ENCODE measurements at regions not wholly inside any gene's neighbourhood (a gene's known extent, or its start where the extent isn't known, plus 50 kb on each side); places are given as distances from the start of the nearest gene placed in this dataset.
A peak's percentile ranks its signal among the peaks of the same experiment; 100 is the strongest.

DNA sequence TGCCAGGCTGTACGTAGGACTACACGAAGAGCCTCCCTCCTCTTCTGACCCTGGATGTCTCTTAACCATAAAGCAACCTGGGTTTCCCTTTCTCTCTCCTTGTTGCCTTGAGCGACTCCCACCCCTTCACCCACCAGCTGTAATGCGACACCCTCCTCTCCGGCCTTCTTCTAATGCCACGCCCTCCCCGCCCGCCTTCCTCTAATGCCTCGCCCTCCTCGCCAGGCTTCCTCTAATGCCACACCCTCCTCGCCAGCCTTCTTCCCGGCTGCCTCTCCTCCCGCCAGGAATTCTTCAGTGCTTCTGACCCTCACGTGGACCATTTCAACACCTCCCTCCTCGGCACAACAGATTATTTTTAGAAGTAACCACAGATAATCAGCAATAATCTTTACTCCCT is 348.5 kb upstream of the SHH start:
- peak; percentile 52 for DNase-seq (ENCODE audit: low spot score)
- no TSS peak for BruUV-seq (replicated peaks)
- H3K9me3 ChIP-seq (ENCODE audit: low read depth, low read length, poor library complexity, severe bottlenecking) = no peaks in the 10 kb centered on the region
- no peak for TF ChIP-seq EZH2 (IDR thresholded peaks at IDR 0.05; ENCODE audit: borderline replicate concordance, low read depth, low read length, poor library complexity, severe bottlenecking)
- TF ChIP-seq, protein P1, sequence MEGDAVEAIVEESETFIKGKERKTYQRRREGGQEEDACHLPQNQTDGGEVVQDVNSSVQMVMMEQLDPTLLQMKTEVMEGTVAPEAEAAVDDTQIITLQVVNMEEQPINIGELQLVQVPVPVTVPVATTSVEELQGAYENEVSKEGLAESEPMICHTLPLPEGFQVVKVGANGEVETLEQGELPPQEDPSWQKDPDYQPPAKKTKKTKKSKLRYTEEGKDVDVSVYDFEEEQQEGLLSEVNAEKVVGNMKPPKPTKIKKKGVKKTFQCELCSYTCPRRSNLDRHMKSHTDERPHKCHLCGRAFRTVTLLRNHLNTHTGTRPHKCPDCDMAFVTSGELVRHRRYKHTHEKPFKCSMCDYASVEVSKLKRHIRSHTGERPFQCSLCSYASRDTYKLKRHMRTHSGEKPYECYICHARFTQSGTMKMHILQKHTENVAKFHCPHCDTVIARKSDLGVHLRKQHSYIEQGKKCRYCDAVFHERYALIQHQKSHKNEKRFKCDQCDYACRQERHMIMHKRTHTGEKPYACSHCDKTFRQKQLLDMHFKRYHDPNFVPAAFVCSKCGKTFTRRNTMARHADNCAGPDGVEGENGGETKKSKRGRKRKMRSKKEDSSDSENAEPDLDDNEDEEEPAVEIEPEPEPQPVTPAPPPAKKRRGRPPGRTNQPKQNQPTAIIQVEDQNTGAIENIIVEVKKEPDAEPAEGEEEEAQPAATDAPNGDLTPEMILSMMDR (conservative IDR thresholded peaks at IDR 0.05; ENCODE audit: low read depth, low read length) = no peak
- no peak overlapping the region for H3K27ac ChIP-seq (ENCODE audit: low read depth, low read length, poor library complexity, severe bottlenecking)
- H3K27me3 ChIP-seq (replicated peaks; ENCODE audit: insufficient read depth, low read depth, low read length, poor library complexity) = peaks cover 24% of the 10 kb centered on the region
- no peaks in the 10 kb centered on the region for H3K4me1 ChIP-seq (ENCODE audit: insufficient read depth, low read length, poor library complexity, severe bottlenecking)
- ChIA-PET POLR2A (ENCODE audit: low non-redundant PET) (no interaction called here), CTCF (no interaction called here)
- no peak overlapping the region for H3K4me3 ChIP-seq (ENCODE audit: low read depth, low read length, poor library complexity, severe bottlenecking)
- no peaks in the 10 kb centered on the region for H3K36me3 ChIP-seq (ENCODE audit: insufficient read depth, low read length, poor library complexity, severe bottlenecking)
- intact Hi-C loops (cut with micrococcal nuclease; ENCODE audit: unreplicated experiment) = no loop called here

DNA sequence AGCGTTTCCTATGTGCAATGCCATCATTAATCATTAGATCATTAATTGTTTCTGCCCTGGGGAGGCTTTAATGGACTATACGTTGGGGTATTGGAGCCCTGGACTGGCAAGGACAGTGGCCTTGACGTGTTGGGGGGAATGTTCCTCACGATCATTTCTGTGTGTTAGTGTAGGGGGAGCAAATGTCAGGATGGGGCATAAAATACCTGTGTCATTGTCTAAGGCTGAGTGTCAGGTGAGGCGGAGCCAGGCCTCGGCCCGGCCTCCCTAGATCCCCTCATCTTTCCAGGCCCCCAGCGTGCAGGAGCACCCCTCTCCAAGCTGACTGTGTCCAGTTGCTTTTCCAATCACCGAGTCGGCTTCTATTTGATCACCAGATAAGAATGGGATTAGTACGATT is 346.4 kb upstream of the SHH start:
- intact Hi-C loops (cut with micrococcal nuclease; ENCODE audit: unreplicated experiment) = no loop called here
- Histone ChIP-seq H3K27me3 (replicated peaks; ENCODE audit: insufficient read depth, low read depth, low read length, poor library complexity) (peaks cover 10% of the 10 kb centered on the region), H3K36me3 (ENCODE audit: insufficient read depth, low read length, poor library complexity, severe bottlenecking) (no peaks in the 10 kb centered on the region), H3K9me3 (ENCODE audit: low read depth, low read length, poor library complexity, severe bottlenecking) (no peaks in the 10 kb centered on the region), H3K27ac (ENCODE audit: low read depth, low read length, poor library complexity, severe bottlenecking) (no peak overlapping the region), H3K4me1 (ENCODE audit: insufficient read depth, low read length, poor library complexity, severe bottlenecking) (no peaks in the 10 kb centered on the region), H3K4me3 (ENCODE audit: low read depth, low read length, poor library complexity, severe bottlenecking) (no peak overlapping the region)
- POLR2A ChIA-PET (ENCODE audit: low non-redundant PET) = no interaction called here
- DNase-seq (ENCODE audit: low spot score) = no peak
- TF ChIP-seq EZH2 (IDR thresholded peaks at IDR 0.05; ENCODE audit: borderline replicate concordance, low read depth, low read length, poor library complexity, severe bottlenecking) = no peak
- TF ChIP-seq, protein P1 (conservative IDR thresholded peaks at IDR 0.05; ENCODE audit: low read depth, low read length) = no peak
- CTCF ChIA-PET = no interaction called here
- no TSS peak for BruUV-seq (replicated peaks)

DNA sequence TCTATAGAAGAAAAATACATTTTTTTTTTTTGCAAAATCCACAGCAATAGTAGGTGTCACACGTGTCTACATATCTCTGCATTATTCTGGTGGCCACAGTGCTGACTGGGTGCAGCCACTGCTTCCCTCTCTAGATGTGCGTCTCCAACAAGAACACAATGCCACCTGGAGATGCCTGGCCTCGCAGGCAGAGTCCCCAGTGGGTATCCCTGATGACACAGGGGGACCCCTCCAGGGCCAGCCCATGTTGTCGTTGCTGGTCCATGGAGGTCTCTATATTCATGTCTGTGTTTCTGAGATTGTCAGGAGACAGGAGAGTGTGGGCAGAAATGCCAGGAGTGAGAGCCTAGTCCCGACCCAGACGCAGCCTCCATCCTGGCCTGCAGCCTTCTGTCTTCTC is 345.9 kb upstream of the SHH start:
- BruUV-seq (replicated peaks) = no TSS peak
- intact Hi-C loops (cut with micrococcal nuclease; ENCODE audit: unreplicated experiment) = no loop called here
- no peak for DNase-seq (ENCODE audit: low spot score)
- no peaks in the 10 kb centered on the region for H3K9me3 ChIP-seq (ENCODE audit: low read depth, low read length, poor library complexity, severe bottlenecking)
- no peak overlapping the region for H3K4me3 ChIP-seq (ENCODE audit: low read depth, low read length, poor library complexity, severe bottlenecking)
- POLR2A ChIA-PET (ENCODE audit: low non-redundant PET) = no interaction called here
- no peak overlapping the region for H3K27ac ChIP-seq (ENCODE audit: low read depth, low read length, poor library complexity, severe bottlenecking)
- no peaks in the 10 kb centered on the region for H3K36me3 ChIP-seq (ENCODE audit: insufficient read depth, low read length, poor library complexity, severe bottlenecking)
- H3K4me1 ChIP-seq (ENCODE audit: insufficient read depth, low read length, poor library complexity, severe bottlenecking) = no peaks in the 10 kb centered on the region
- H3K27me3 ChIP-seq (replicated peaks; ENCODE audit: insufficient read depth, low read depth, low read length, poor library complexity) = peaks cover 10% of the 10 kb centered on the region
- CTCF ChIA-PET = no interaction called here
- TF ChIP-seq, protein P1 (conservative IDR thresholded peaks at IDR 0.05; ENCODE audit: low read depth, low read length) = no peak
- no peak for TF ChIP-seq EZH2 (IDR thresholded peaks at IDR 0.05; ENCODE audit: borderline replicate concordance, low read depth, low read length, poor library complexity, severe bottlenecking)
